Heart right ventricle (tissue), 16 donors: ENCODE measurements at regions not wholly inside any gene's neighbourhood (a gene's known extent, or its start where the extent isn't known, plus 50 kb on each side); places are given as distances from the start of the nearest gene placed in this dataset.

Experiments
- ATAC-seq, 8 donors: fragments of 200-7000 bp; cut with Tn5 transposase; one replicate each; pipeline ENCODE4 v1.9.1; 2020; ENCODE audit warnings: mild to moderate bottlenecking in 8 of 8, moderate library complexity in 8 of 8, moderate number of reproducible peaks in 1 of 8
- DNase-seq, 2 donors: peaks; one replicate each; pipeline ENCODE4 v3.0.0-alpha.2; 2020
- H3K27ac ChIP-seq, 10 donors: fragments of 200-600 bp; sonication (generic) in 2 of 10; one replicate each; pipeline versions ENCODE4 v1.5.0 to v1.8.0; 2020 to 2022; ENCODE audit warnings: mild to moderate bottlenecking in 3 of 10
- H3K27me3 ChIP-seq, 7 donors: fragments of 200-600 bp; one replicate each; pipeline ENCODE4 v1.8.0; 2021 to 2022; ENCODE audit warnings: mild to moderate bottlenecking in 2 of 7
- H3K36me3 ChIP-seq, 9 donors: fragments of 200-600 bp; sonication (generic) in 1 of 9; one replicate each; pipeline versions ENCODE4 v1.5.0 to v1.8.0; 2020 to 2022; ENCODE audit warnings: mild to moderate bottlenecking in 2 of 9
- H3K4me1 ChIP-seq, 9 donors: fragments of 200-600 bp; sonication (generic) in 1 of 9; one replicate each; pipeline versions ENCODE4 v1.5.0 to v1.8.0; 2020 to 2022; ENCODE audit warnings: mild to moderate bottlenecking in 4 of 9
- H3K4me3 ChIP-seq, 10 donors: fragments of 200-600 bp; sonication (generic) in 2 of 10; one replicate each; pipeline versions ENCODE4 v1.5.0 to v1.8.0; 2020 to 2022; ENCODE audit warnings: mild to moderate bottlenecking in 7 of 10, moderate library complexity in 2 of 10
- H3K9me3 ChIP-seq, 11 donors: fragments of 200-600 bp in 10 of 11; sonication (generic) in 2 of 11; one replicate each; pipeline versions ENCODE4 v1.5.0 to v1.8.0; 2013 to 2022; ENCODE audit warnings: mild to moderate bottlenecking in 2 of 11, control low read depth in 1 of 11, moderate library complexity in 1 of 11
- WGBS, 2 donors: extraction: QIAGEN DNeasy Blood & Tissue Kit; methylation state at CpG; one replicate each; pipeline ENCODE4 v1.1.7; 2013; ENCODE audit warnings: inconsistent platforms in 1 of 2; 5-methylcytosine and 5-hydroxymethylcytosine counted together
- intact Hi-C, 10 donors: fragments of 100-400 bp; cut with DNase I; formaldehyde crosslinking; loops; one replicate each; pipeline versions ENCODE4 v1.11.1 to v1.14.2; 2022
- TF ChIP-seq, protein P1 (sequence below), 9 donors: fragments of 200-600 bp; sonication (generic) in 2 of 9; IDR thresholded peaks; one replicate each; pipeline versions ENCODE4 v1.5.0 to v1.8.0; 2021 to 2022; ENCODE audit warnings: antibody characterized with exemption in 9 of 9, mild to moderate bottlenecking in 5 of 9, moderate library complexity in 1 of 9
- donor health status: Arrhythmogenic right ventricular cardiomyopathy.
- donor health status: ischemic (EF 13 %, LVEDD 7.1; RV severe dilation, severe dysfunction).
- donor health status: healthy with polysubstance abuse.
- donor health status: DM: no; HTN: yes; CAD: no.
- donor health status: DM: no; HTN: no; CAD: no.
- donor health status: ischemic (EF 25% LVEDD 6.9; RV normal size, moderate dysfunction).
- donor health status: ischemic (EF 25% LVEDD 5.7; RV mildly dilated, moderate dysfunction).
- donor health status: healthy.
- donor health status: DM: yes; HTN: yes; CAD: no.
- donor health status: Ischemic cardiomyopathy.
- donor health status: ischemic (EF 35%, LVEDD 5.7; RV mildly dilated, moderate dysfunction).
- donor health status: nonischemic (EF 11% LVEDD 7.7; RV severe dilation, severe dysfunction).
- donor health status: DM: yes; HTN: yes; CAD: no.
- donor health status: PGD.
- donor health status: ischemic (EF 29% LVEDD 5.4; RV normal size, mild dysfunction).
- donor health status: nonischemic (EF 23%, LVEDD 6.1; RV moderate dilation, normal function).

DNA sequence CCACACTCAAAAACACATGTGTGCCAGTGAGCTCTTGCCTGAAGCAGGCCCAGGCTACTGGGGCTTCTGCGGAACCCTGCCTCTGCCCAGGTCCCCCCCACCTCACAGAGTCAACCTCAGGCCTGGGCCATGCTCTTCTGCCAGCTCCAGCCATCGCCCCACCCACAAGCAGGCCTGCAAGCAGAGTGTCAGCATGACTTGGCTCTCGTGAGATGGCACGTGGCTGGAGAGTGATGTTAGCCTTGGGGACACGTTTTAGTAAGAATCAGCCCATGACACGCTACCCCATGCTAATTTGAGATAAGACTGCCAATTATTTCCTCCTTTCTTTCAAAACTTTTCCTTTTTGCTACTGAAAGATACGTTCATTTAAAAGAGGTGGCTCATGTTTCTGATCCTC lies 351.7 kb downstream of the IRX2 start:
- intact Hi-C loops: no loop called here
- WGBS, 2 donors: 64 to 68% methylated on average over 7 of the region's 7 CpGs
- Histone ChIP-seq H3K4me3 (no peak overlapping the region), H3K27me3 (peaks cover 0 to 5% (median 0%) of the 10 kb centered on the region in 7 donors), H3K36me3 (no peaks in the 10 kb centered on the region), H3K4me1 (no peaks in the 10 kb centered on the region), H3K9me3 (peaks cover 0 to 7% (median 0%) of the 10 kb centered on the region in 11 donors), H3K27ac (no peak overlapping the region)
- ATAC-seq (no peak), DNase-seq (no peak)
- TF ChIP-seq, protein P1, sequence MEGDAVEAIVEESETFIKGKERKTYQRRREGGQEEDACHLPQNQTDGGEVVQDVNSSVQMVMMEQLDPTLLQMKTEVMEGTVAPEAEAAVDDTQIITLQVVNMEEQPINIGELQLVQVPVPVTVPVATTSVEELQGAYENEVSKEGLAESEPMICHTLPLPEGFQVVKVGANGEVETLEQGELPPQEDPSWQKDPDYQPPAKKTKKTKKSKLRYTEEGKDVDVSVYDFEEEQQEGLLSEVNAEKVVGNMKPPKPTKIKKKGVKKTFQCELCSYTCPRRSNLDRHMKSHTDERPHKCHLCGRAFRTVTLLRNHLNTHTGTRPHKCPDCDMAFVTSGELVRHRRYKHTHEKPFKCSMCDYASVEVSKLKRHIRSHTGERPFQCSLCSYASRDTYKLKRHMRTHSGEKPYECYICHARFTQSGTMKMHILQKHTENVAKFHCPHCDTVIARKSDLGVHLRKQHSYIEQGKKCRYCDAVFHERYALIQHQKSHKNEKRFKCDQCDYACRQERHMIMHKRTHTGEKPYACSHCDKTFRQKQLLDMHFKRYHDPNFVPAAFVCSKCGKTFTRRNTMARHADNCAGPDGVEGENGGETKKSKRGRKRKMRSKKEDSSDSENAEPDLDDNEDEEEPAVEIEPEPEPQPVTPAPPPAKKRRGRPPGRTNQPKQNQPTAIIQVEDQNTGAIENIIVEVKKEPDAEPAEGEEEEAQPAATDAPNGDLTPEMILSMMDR (IDR thresholded peaks at IDR 0.05): no peak

DNA sequence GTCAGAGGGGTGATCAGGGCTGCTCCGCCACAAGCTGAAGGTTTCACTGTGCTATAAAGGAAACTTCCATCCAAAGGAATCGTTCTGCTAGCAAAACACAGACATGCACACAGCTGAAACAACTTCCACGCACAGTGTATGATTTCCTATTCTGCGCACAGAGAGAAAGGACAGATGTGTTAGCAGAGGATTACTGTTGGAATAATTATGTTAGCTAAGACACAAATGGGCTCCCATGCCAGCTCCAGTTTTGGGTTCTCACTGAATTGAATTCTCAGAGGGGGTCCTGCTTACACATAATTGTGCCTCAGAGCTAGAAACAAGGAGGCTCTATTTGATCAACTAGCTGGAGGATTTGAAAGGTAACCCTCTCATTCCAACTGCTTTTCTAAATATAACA lies 352.4 kb downstream of the IRX2 start:
- intact Hi-C loops: no loop called here
- H3K4me1 ChIP-seq: no peaks in the 10 kb centered on the region
- 59 to 66% methylated on average over 4 of the region's 4 CpGs for WGBS, 2 donors
- no peak for DNase-seq
- TF ChIP-seq, protein P1 (IDR thresholded peaks at IDR 0.05): no peak
- ATAC-seq: no peak
- peaks cover 0 to 7% (median 0%) of the 10 kb centered on the region in 11 donors for H3K9me3 ChIP-seq
- H3K27ac ChIP-seq: no peak overlapping the region
- H3K4me3 ChIP-seq: no peak overlapping the region
- H3K27me3 ChIP-seq: peaks cover 0 to 6% (median 0%) of the 10 kb centered on the region in 7 donors
- no peaks in the 10 kb centered on the region for H3K36me3 ChIP-seq

DNA sequence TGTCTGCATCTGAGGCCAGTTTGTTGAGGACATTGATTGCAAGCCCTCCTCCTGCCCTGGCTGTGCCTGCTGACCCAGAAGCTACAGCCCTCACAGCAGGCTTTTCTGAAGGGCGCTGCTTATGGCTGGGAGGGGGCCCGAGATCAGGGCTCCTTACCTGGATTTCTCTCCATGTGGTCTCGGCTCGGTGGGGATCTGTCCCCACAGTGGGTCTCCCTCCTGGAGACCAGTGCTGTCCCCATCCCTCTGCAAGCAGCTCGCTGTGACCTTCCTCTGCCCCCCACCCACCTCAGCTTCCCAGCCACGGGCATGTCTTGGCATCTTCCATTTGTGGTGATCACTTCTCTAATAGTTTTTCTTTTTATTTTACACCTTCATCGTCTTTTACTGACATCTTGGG lies 357.9 kb downstream of the IRX2 start:
- Histone ChIP-seq H3K27ac (no peak overlapping the region), H3K4me3 (no peak overlapping the region), H3K36me3 (no peaks in the 10 kb centered on the region), H3K4me1 (no peaks in the 10 kb centered on the region), H3K27me3 (peaks cover 0 to 18% (median 10%) of the 10 kb centered on the region in 7 donors), H3K9me3 (no peaks in the 10 kb centered on the region)
- intact Hi-C loops: no loop called here
- no peak for ATAC-seq
- WGBS, 2 donors: 76 to 78% methylated on average over 7 of the region's 7 CpGs
- TF ChIP-seq, protein P1 (IDR thresholded peaks at IDR 0.05): no peak
- DNase-seq: no peak

DNA sequence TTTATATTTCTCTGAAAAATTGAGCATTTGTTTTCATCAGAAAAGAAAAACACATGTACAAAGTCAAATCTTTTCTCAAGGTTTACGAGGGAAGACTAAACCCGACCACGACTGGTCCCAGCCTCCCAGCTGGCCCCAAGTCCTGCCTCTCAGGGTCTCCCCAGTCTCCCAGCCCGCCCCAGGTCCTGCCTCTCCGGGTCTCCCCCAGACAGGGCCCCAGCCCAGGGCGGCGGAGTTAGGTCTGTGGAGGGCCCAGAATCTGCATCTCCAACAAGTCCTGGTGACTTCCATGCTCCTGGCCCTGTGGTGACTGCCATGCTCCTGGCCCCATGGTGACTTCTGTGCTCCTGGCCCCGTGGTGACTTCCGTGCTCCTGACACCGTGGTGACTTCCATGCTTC lies 359.9 kb downstream of the IRX2 start:
- peaks cover 0 to 32% (median 13%) of the 10 kb centered on the region in 7 donors for H3K27me3 ChIP-seq
- no peak overlapping the region for H3K4me3 ChIP-seq
- WGBS, 2 donors: 79 to 80% methylated on average over 10 of the region's 10 CpGs
- no peaks in the 10 kb centered on the region for H3K4me1 ChIP-seq
- no peaks in the 10 kb centered on the region for H3K9me3 ChIP-seq
- DNase-seq (no peak), ATAC-seq (no peak)
- H3K27ac ChIP-seq: no peak overlapping the region
- TF ChIP-seq, protein P1 (IDR thresholded peaks at IDR 0.05): no peak
- no peaks in the 10 kb centered on the region for H3K36me3 ChIP-seq
- intact Hi-C loops: no loop called here
